GM12873 (cell line): ENCODE measurements at regions not wholly inside any gene's neighbourhood (a gene's known extent, or its start where the extent isn't known, plus 50 kb on each side); places are given as distances from the start of the nearest gene placed in this dataset.

Experiments
- TF ChIP-seq, protein P1 (sequence below): IDR thresholded peaks from 2 replicates; pipeline ENCODE4 v1.5.1; 2012; ENCODE audit warnings: low read depth, mild to moderate bottlenecking, moderate library complexity, low read length, control low read depth; ENCODE audit not compliant: insufficient read depth; ENCODE audit errors: missing control alignments

DNA sequence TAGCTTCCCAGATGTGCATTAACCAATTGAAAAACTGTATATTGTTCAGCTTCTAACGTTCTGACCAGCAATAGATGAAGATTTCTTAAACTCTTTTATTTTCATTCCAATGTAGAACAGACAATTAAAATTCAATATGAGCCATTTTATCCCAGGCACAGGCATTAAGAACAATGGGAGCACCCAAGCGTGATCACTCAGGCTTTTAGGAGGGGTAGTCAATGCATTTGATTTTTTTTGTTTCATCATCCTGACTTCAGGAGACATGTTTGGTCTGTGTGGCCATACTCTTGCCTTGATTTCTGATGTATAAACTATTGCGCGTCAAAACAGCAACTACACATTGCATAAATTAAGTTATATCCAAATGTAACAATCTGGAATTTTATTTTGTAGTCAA lies 653.0 kb upstream of the RORB start:
- TF ChIP-seq, protein P1, sequence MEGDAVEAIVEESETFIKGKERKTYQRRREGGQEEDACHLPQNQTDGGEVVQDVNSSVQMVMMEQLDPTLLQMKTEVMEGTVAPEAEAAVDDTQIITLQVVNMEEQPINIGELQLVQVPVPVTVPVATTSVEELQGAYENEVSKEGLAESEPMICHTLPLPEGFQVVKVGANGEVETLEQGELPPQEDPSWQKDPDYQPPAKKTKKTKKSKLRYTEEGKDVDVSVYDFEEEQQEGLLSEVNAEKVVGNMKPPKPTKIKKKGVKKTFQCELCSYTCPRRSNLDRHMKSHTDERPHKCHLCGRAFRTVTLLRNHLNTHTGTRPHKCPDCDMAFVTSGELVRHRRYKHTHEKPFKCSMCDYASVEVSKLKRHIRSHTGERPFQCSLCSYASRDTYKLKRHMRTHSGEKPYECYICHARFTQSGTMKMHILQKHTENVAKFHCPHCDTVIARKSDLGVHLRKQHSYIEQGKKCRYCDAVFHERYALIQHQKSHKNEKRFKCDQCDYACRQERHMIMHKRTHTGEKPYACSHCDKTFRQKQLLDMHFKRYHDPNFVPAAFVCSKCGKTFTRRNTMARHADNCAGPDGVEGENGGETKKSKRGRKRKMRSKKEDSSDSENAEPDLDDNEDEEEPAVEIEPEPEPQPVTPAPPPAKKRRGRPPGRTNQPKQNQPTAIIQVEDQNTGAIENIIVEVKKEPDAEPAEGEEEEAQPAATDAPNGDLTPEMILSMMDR, result no peak

DNA sequence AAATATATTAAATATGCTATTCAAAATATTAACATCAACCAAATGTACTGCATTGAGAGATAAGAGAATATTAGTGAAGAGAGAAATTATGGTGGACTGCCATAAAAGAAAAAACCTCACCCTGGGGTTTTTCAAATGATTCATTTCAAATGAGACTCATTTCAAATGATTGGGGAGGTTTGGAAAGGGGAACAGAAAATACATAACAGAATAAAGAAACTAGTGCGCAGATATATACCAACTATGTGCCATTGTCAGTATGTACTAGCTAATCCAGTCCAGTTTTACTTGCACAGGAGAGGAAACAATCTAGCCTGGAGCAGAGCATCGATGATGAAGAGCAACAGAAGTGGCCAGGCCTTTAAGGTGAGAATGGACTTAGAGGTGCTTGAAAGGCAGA lies 651.6 kb upstream of the RORB start:
- TF ChIP-seq, protein P1, result no peak

GRCh38 chr9:73845954-73846690 lies 651.0 kb upstream of the RORB start:
- TF ChIP-seq, protein P1, result no peak

GRCh38 chr9:73847536-73847935 lies 649.6 kb upstream of the RORB start:
- TF ChIP-seq, protein P1, result no peak

- TF ChIP-seq, protein P1, result no peak
Measured at GRCh38 chr9:73853549-73853948, 643.6 kb upstream of the RORB start.

GRCh38 chr9:73855206-73855605 lies 641.9 kb upstream of the RORB start:
- TF ChIP-seq, protein P1, result no peak

- TF ChIP-seq, protein P1, result no peak
Measured at GRCh38 chr9:73863924-73864323, 633.2 kb upstream of the RORB start.
